ENCODE measurements at regions not wholly inside any gene's neighbourhood (a gene's known extent, or its start where the extent isn't known, plus 50 kb on each side); places are given as distances from the start of the nearest gene placed in this dataset.
"Not testable (repeated sequence)": the region's sequence is repeated elsewhere in the genome, so short reads cannot be mapped to it uniquely, and the experiment has no call there.

DNA sequence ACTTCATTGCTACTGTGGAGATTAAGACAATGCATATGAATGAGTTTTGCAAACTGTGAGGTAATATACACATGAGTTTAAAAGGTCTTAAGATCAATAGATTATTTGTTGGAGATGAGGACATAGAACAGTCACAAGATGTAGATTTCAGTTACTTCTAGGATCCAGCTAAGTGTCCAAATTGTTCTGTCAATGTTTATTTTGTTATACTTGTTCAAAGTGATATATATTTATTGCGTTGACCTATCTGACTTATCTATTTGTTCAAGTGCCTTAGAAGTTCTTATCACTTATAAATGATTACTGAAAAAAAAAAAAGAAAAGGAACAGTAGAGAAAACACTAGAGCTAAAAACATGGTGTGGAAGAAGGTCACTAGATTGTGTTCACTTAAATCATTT, 75.6 kb upstream of the GRIN3A start:
- no peaks in the 10 kb centered on the region for H3K9me3 ChIP-seq
- TF ChIP-seq, protein P1, sequence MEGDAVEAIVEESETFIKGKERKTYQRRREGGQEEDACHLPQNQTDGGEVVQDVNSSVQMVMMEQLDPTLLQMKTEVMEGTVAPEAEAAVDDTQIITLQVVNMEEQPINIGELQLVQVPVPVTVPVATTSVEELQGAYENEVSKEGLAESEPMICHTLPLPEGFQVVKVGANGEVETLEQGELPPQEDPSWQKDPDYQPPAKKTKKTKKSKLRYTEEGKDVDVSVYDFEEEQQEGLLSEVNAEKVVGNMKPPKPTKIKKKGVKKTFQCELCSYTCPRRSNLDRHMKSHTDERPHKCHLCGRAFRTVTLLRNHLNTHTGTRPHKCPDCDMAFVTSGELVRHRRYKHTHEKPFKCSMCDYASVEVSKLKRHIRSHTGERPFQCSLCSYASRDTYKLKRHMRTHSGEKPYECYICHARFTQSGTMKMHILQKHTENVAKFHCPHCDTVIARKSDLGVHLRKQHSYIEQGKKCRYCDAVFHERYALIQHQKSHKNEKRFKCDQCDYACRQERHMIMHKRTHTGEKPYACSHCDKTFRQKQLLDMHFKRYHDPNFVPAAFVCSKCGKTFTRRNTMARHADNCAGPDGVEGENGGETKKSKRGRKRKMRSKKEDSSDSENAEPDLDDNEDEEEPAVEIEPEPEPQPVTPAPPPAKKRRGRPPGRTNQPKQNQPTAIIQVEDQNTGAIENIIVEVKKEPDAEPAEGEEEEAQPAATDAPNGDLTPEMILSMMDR (IDR thresholded peaks at IDR 0.05), result no peak
- TF ChIP-seq POLR2AphosphoS5 (IDR thresholded peaks at IDR 0.05) (no peak), EP300 (IDR thresholded peaks at IDR 0.05) (no peak), POLR2A (IDR thresholded peaks at IDR 0.05) (no peak)
- no peak overlapping the region for H3K27ac ChIP-seq
- ATAC-seq (ENCODE audit: low FRiP score in 2 of 2) (no peak), DNase-seq (no peak)
- no peaks in the 10 kb centered on the region for H3K4me1 ChIP-seq
- no peaks in the 10 kb centered on the region for H3K27me3 ChIP-seq
- no peaks in the 10 kb centered on the region for H3K36me3 ChIP-seq
- WGBS, 2 donors, result 63 to 73% methylated on average over 1 of the region's 1 CpG
- no peak overlapping the region for H3K4me3 ChIP-seq

DNA sequence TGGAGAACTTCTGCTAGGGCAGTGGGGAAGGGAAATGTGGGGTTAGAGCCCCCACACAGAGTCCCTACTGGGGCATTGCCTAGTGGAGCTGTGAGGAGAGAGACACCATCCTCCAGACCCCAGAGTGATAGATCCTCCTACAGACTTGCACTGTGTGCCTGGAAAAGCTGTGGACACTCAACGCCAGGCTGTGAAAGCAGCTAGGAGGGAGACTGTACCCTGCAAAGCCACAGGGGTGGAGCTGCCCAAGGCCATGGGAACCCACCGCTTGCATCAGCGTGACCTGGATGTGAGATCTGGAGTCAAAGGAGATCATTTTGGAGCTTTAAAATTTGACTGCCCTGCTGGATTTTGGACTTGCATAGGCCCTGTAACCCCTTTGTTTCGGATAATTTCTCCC, 69.4 kb upstream of the GRIN3A start:
- not testable (repeated sequence) for ATAC-seq (ENCODE audit: low FRiP score in 2 of 2); H3K4me3 ChIP-seq; H3K27me3 ChIP-seq; H3K27ac ChIP-seq; H3K4me1 ChIP-seq; DNase-seq; H3K36me3 ChIP-seq; H3K9me3 ChIP-seq
- WGBS, 2 donors, result 80 to 85% methylated on average over 1 to 4 of the region's 4 CpGs

DNA sequence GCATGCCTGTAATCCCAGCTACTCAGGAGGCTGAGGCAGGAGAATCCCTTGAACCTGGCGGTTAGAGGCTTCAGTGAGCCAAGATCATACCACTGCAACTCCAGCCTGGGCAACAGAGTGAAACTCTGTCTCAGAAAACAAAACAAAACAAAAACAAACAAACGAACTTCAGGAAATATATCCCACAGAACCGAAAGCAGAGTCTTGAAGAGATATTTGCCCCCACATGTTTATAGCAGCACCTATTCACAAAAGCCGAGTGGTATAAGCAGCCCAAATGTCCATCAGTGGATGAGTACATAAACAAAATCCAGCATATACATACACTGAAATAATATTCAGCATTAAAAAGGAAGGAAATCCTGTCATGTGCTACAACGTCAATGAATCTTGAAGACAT, 57.6 kb upstream of the GRIN3A start:
- TF ChIP-seq POLR2A (IDR thresholded peaks at IDR 0.05), result no peak
- no peak for TF ChIP-seq POLR2AphosphoS5 (IDR thresholded peaks at IDR 0.05)
- ATAC-seq (ENCODE audit: low FRiP score in 2 of 2) (no peak), DNase-seq (no peak)
- no peaks in the 10 kb centered on the region for H3K9me3 ChIP-seq
- WGBS, 2 donors, result 58 to 70% methylated on average over 5 of the region's 5 CpGs
- H3K36me3 ChIP-seq, result no peaks in the 10 kb centered on the region
- no peak overlapping the region for H3K4me3 ChIP-seq
- no peaks in the 10 kb centered on the region for H3K4me1 ChIP-seq
- no peak overlapping the region for H3K27ac ChIP-seq
- no peaks in the 10 kb centered on the region for H3K27me3 ChIP-seq

DNA sequence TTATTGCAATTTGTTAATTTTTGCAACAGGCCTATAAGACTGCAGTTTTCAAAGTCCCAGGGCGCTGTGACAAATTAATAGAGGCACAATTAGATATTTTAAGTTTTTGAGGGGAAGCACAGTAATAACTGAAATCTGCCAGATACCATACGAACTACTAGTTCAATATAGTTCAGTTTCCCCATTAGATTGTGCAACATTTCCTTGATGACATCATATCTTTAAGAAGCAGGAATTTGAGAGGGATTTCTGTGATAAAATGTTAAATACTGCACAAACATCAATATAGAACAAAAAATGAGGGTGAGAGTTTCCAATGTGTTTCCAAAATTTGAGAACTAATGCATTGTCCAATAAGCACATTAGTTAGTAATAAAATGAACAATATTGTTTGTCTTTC, 56.7 kb upstream of the GRIN3A start:
- H3K27ac ChIP-seq, result no peak overlapping the region
- no peak overlapping the region for H3K4me3 ChIP-seq
- H3K9me3 ChIP-seq, result no peaks in the 10 kb centered on the region
- no peaks in the 10 kb centered on the region for H3K36me3 ChIP-seq
- TF ChIP-seq, protein P1 (IDR thresholded peaks at IDR 0.05), result no peak
- TF ChIP-seq EP300 (IDR thresholded peaks at IDR 0.05), result no peak
- no peak for TF ChIP-seq POLR2AphosphoS5 (IDR thresholded peaks at IDR 0.05)
- no peak for TF ChIP-seq POLR2A (IDR thresholded peaks at IDR 0.05)
- no peaks in the 10 kb centered on the region for H3K4me1 ChIP-seq
- 55 to 58% methylated on average over 2 of the region's 2 CpGs for WGBS, 2 donors
- DNase-seq, result no peak
- no peaks in the 10 kb centered on the region for H3K27me3 ChIP-seq
- no peak for ATAC-seq (ENCODE audit: low FRiP score in 2 of 2)

DNA sequence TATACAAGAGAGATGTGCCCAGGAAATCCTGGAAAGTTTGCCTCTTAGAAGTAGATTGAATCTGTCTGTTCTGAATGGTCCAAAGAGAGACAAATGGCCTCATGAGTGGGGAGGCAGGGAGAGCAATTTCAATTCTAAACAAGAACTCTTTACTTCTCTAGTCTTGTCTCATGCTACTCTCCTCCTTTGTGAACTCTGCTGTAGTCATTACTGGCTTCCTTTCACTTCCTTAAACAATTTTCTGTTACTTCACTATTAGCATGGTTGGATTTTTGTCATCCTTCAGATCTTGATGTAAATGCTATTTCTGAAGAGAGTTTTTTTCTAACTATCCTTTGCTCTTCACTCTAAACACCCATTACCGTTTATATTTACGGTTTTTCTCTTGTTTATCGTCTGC, 54.0 kb upstream of the GRIN3A start:
- H3K27me3 ChIP-seq, result no peaks in the 10 kb centered on the region
- no peaks in the 10 kb centered on the region for H3K36me3 ChIP-seq
- H3K4me1 ChIP-seq, result no peaks in the 10 kb centered on the region
- H3K4me3 ChIP-seq, result no peak overlapping the region
- no peaks in the 10 kb centered on the region for H3K9me3 ChIP-seq
- no peak for TF ChIP-seq EP300 (IDR thresholded peaks at IDR 0.05)
- TF ChIP-seq POLR2A (IDR thresholded peaks at IDR 0.05), result no peak
- TF ChIP-seq POLR2AphosphoS5 (IDR thresholded peaks at IDR 0.05), result no peak
- TF ChIP-seq, protein P1 (IDR thresholded peaks at IDR 0.05), result no peak
- no peak overlapping the region for H3K27ac ChIP-seq
- no peak for DNase-seq
- no peak for ATAC-seq (ENCODE audit: low FRiP score in 2 of 2)
- 77 to 82% methylated on average over 3 of the region's 3 CpGs for WGBS, 2 donors

DNA sequence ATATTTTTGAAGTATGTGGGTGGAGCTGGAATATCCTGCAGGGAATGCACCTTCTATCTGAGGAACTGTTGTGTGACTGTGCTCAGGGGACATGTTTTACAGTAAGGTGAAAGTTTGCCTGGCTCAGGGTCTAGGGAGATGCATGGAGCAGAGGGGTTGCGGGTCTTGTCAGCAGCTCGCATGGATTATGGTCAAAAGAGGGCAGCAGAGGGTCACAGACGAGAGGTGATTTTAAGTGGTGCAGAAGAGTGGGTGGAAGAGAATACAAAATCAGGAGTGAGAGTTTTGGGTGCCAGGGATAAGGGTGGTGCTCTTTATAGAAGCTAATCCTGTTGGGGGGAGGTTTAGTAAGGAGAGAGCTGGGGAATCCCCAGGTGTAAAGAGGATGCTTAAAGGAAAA, 53.5 kb upstream of the GRIN3A start:
- no peak overlapping the region for H3K27ac ChIP-seq
- no peaks in the 10 kb centered on the region for H3K9me3 ChIP-seq
- TF ChIP-seq POLR2A (IDR thresholded peaks at IDR 0.05) (no peak), POLR2AphosphoS5 (IDR thresholded peaks at IDR 0.05) (no peak), EP300 (IDR thresholded peaks at IDR 0.05) (no peak)
- TF ChIP-seq, protein P1 (IDR thresholded peaks at IDR 0.05), result no peak
- no peaks in the 10 kb centered on the region for H3K36me3 ChIP-seq
- H3K27me3 ChIP-seq, result no peaks in the 10 kb centered on the region
- ATAC-seq (ENCODE audit: low FRiP score in 2 of 2) (peak in 1 of 2 donors; percentile 32), DNase-seq (no peak)
- no peak overlapping the region for H3K4me3 ChIP-seq
- WGBS, 2 donors, result 10 to 12% methylated on average over 3 of the region's 3 CpGs
- no peaks in the 10 kb centered on the region for H3K4me1 ChIP-seq

Data from upper lobe of left lung (tissue), 6 donors.